EL (cell line): ENCODE measurements at regions not wholly inside any gene's neighbourhood (a gene's known extent, or its start where the extent isn't known, plus 50 kb on each side); places are given as distances from the start of the nearest gene placed in this dataset.

Source experiments
- DNase-seq: peaks from one replicate; pipeline ENCODE4 v3.0.0-alpha.2; 2016

GRCh38 chr2:196403471-196403870 lies 232.1 kb upstream of the STK17B start:
- DNase-seq: peak; percentile 67

- DNase-seq: peak; percentile 13
These were observed 232.9 kb upstream of the STK17B start for GRCh38 chr2:196404276-196404675.

GRCh38 chr2:196407675-196408264 lies 231.7 kb upstream of the CCDC150 start:
- DNase-seq: no peak

- no peak for DNase-seq
These were observed 230.1 kb upstream of the CCDC150 start for GRCh38 chr2:196409376-196409775.

GRCh38 chr2:196410008-196410407 lies 229.5 kb upstream of the CCDC150 start:
- no peak for DNase-seq

- no peak for DNase-seq
These were observed 225.7 kb upstream of the CCDC150 start for GRCh38 chr2:196413821-196414274.

- DNase-seq: no peak
These were observed 224.1 kb upstream of the CCDC150 start for GRCh38 chr2:196415384-196415783.

- no peak for DNase-seq
These were observed 219.4 kb upstream of the CCDC150 start for GRCh38 chr2:196420143-196420542.

GRCh38 chr2:196421880-196422279 lies 217.6 kb upstream of the CCDC150 start:
- no peak for DNase-seq

GRCh38 chr2:196422361-196422760 lies 217.2 kb upstream of the CCDC150 start:
- DNase-seq: no peak

GRCh38 chr2:196426122-196426521 lies 213.4 kb upstream of the CCDC150 start:
- DNase-seq: no peak

- DNase-seq: no peak
These were observed 211.4 kb upstream of the CCDC150 start for GRCh38 chr2:196427986-196428634.

- no peak for DNase-seq
These were observed 208.4 kb upstream of the CCDC150 start for GRCh38 chr2:196431076-196431475.

GRCh38 chr2:196431957-196432356 lies 207.6 kb upstream of the CCDC150 start:
- DNase-seq: peak; percentile 19

GRCh38 chr2:196433116-196433515 lies 206.4 kb upstream of the CCDC150 start:
- DNase-seq: no peak

- DNase-seq: no peak
These were observed 205.3 kb upstream of the CCDC150 start for GRCh38 chr2:196434217-196434616.

GRCh38 chr2:196435189-196435588 lies 204.3 kb upstream of the CCDC150 start:
- no peak for DNase-seq

GRCh38 chr2:196437626-196438025 lies 201.9 kb upstream of the CCDC150 start:
- no peak for DNase-seq

- DNase-seq: no peak
These were observed 199.8 kb upstream of the CCDC150 start for GRCh38 chr2:196439760-196440159.

- no peak for DNase-seq
These were observed 199.1 kb upstream of the CCDC150 start for GRCh38 chr2:196440413-196440812.

GRCh38 chr2:196441527-196441926 lies 198.0 kb upstream of the CCDC150 start:
- no peak for DNase-seq

GRCh38 chr2:196442211-196442610 lies 197.3 kb upstream of the CCDC150 start:
- DNase-seq: peak; percentile 28

- no peak for DNase-seq
These were observed 195.1 kb upstream of the CCDC150 start for GRCh38 chr2:196444442-196444841.

GRCh38 chr2:196445991-196446390 lies 193.5 kb upstream of the CCDC150 start:
- DNase-seq: no peak
